GM21360 (cell line): ENCODE measurements at regions not wholly inside any gene's neighbourhood (a gene's known extent, or its start where the extent isn't known, plus 50 kb on each side); places are given as distances from the start of the nearest gene placed in this dataset.
"Not testable (repeated sequence)": the region's sequence is repeated elsewhere in the genome, so short reads cannot be mapped to it uniquely, and the experiment has no call there.

Experiments
- ATAC-seq: cut with Tn5 transposase; IDR thresholded peaks from one replicate; pipeline ENCODE4 v1.9.1; 2021; ENCODE audit warnings: mild to moderate bottlenecking, moderate library complexity; ENCODE audit not compliant: unreplicated experiment

DNA sequence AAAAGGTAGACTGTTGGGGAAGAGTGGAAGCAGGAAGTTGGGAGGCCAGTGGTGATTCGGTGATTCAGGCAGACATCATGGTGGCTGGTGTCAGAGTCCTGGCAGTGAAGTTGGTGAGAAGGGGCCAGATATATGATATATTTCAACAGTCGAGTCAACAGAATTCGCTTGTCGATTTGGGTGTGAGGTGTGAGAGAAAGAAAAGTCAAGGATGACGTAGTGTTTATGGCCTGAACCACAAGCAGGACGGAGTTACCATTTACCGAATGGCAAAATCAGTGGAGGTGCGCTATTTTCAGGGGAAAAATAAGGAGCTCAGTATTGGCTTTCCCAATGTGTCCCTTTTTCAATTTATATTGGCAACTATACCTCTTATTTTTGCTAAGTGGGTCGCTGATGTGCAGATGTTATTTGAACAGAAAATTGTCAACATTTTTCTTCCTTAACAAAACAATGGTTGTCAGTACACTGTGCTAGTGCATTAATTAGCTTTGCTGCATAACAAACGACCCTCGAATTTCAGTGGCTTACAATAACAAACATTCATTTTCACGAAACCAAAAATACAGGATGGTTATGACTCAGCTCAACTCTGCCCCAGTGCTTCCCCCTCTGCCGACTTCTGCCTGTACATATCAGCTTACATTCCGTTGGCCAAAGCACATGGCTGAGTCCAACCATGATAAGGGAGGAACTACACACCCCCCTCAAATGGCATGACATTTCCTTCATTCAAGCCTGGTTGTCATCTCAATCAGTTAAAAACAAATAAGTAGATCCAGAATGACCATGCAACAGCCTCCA lies 255.0 kb upstream of the ZFP64 start:
- ATAC-seq, result no peak

DNA sequence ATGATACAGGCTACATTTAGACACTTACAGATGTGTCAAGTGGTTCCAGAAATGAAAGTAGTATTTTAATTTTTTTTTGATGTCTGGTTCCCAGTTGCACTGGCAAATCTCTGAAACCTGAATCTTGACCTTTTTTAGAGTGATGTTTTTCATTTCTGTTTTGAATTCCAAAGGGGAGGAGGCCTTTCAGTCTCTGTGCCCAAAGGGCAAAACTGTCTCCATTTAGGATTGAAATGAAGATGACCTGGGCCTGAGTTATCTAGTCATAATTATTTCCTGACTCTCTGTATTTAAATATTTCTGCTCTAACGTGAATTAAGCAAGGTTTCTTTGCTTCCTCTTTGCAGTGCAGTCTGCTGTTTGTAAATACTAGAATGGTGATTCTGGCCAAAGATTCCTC lies 252.9 kb upstream of the ZFP64 start:
- ATAC-seq, result no peak

- ATAC-seq, result no peak
Observed at GRCh38 chr20:52443874-52444273, 252.3 kb upstream of the ZFP64 start.

DNA sequence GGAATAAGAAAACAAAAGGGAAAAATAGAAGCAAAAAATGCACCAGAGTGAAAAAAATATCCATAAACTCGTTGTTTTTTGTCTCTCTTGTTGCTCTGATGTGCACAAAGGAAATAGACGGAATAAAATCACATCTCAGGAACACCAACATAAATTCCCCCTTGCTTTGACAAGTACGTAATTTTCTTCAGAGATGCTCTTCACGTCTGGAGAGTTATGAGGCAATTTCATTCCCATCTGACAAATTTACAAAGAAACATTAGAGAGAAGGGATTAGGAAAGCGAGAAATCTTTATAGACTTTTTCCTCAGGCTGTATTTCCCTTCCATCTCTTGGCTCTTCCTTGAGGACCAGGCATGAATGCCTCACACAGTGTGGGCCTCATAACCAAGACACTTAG lies 250.1 kb upstream of the ZFP64 start:
- ATAC-seq, result no peak

GRCh38 chr20:52439375-52439774 lies 247.8 kb upstream of the ZFP64 start:
- ATAC-seq, result no peak

DNA sequence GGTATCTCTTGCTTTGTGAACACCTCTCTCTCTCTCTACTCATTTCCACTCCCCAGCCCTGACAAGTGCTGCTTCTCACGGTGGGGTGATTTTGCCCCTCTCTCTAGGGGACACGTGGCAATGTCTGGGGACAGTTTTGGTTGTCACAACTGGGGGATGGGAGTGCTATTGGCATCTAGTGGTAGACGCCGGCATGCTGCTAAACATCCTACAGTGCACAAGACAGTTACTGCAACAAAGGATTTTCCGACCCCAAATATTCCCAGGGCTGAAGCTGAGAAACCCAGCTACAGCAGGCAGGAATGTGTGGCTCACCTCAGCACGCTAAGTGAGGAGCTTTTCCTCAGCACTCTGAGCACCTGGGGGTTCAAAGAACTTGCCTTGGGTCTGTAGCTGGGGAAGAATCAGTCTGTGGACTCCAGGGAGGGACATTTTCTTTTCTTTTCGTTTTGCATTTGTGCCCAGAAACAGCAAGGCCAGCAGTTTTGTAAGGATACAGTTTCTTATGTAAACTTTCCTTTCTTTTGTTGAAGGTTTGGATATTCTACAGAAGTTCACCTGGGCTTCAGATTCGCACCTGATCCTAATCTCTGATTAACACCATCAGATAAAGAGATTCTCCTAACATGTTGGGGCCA lies 246.9 kb upstream of the ZFP64 start:
- ATAC-seq, result no peak

DNA sequence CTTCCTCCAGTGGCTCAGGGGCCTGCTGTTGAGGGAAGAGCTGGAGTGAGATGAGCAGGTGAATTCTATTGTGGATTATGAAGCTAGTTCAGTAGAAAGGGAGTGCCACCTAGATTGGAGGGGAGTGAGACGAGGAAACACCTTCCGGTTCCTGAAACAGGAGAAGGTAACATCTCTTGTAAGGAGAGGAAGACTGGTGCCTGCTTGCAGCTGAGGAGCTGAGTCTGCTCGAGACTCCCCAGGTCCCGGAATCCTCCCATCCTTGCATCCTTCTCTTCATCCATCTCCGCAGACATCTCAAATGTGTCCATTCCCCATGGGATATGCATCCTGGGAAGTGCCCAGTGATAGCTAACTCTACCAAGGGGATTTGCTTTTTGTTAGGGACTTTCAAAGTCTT lies 242.9 kb upstream of the ZFP64 start:
- no peak for ATAC-seq

- no peak for ATAC-seq
Observed at GRCh38 chr20:52434041-52434425, 242.5 kb upstream of the ZFP64 start.

GRCh38 chr20:52433326-52434040 lies 241.9 kb upstream of the ZFP64 start:
- no peak for ATAC-seq

- no peak for ATAC-seq
Observed at GRCh38 chr20:52432740-52433139, 241.2 kb upstream of the ZFP64 start.

DNA sequence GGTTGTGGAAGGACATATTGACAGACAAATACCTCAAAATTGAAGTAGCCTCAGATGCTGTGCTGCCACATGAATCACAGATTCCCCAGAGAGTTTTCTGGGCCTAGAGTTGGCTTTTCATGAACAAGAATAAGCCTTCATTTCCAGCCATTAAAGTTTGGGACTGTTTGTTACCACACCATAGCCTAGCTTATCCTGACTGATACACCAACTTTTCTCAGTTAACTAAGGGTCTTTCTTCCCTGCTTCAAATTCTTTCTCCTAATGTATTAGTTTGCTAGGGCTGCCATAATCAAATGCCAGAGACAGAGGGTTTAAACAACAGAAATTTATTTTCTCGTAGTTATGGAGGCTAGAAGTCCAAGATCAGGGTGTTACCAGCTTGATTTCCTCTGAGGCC lies 237.4 kb upstream of the ZFP64 start:
- ATAC-seq, result no peak

GRCh38 chr20:52427960-52428359 lies 236.4 kb upstream of the ZFP64 start:
- no peak for ATAC-seq

- ATAC-seq, result no peak
Observed at GRCh38 chr20:52426856-52427255, 235.3 kb upstream of the ZFP64 start.

GRCh38 chr20:52425701-52426100 lies 234.1 kb upstream of the ZFP64 start:
- no peak for ATAC-seq

GRCh38 chr20:52425253-52425652 lies 233.7 kb upstream of the ZFP64 start:
- no peak for ATAC-seq

GRCh38 chr20:52424357-52424942 lies 232.9 kb upstream of the ZFP64 start:
- ATAC-seq, result not testable (repeated sequence)

- not testable (repeated sequence) for ATAC-seq
Observed at GRCh38 chr20:52423536-52424140, 232.1 kb upstream of the ZFP64 start.

GRCh38 chr20:52422574-52423336 lies 231.2 kb upstream of the ZFP64 start:
- ATAC-seq, result no peak

- no peak for ATAC-seq
Observed at GRCh38 chr20:52420805-52421204, 229.2 kb upstream of the ZFP64 start.

DNA sequence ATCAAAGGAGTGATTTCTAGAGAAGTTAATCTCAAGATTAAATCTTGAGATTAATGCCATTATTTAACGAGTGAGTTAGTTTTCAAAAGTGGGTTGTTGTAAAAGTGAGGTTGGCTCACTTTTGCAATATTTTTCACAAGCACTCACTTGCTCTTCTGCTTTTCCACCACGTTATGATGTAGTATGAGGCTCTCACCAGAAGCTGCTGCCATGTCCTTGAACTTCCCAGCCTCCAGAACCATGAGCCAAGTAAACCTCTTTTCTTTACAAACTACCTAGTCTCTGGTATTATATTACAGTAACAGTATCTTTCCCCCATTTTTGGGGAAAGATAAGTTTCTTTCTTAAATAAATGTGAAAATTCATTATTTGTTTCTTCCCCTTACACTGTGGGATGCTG lies 227.6 kb upstream of the ZFP64 start:
- ATAC-seq, result no peak
